ENCODE measurements at regions not wholly inside any gene's neighbourhood (a gene's known extent, or its start where the extent isn't known, plus 50 kb on each side); places are given as distances from the start of the nearest gene placed in this dataset.
"Not testable (repeated sequence)": the region's sequence is repeated elsewhere in the genome, so short reads cannot be mapped to it uniquely, and the experiment has no call there.

DNA sequence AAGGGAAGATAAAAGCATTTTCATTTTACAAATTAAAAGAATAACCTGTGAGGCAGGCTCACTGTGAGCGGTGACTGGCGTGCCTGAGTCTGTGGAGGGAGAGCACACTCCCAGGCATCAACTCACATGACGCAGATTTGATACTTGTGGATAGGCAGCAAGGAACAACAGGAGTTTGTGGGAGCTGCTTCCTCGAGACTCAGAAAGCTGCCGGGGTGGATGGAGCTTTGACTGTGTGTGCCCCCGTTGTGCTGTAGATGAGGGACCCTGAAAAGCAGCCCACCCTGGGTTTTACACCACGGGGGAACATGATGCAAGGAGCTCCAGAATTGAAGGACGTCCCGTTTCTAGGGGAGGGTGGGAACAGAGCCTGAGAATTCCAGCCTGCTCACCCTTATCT, 764.3 kb upstream of the TPTE start:
- TF ChIP-seq, protein P1, sequence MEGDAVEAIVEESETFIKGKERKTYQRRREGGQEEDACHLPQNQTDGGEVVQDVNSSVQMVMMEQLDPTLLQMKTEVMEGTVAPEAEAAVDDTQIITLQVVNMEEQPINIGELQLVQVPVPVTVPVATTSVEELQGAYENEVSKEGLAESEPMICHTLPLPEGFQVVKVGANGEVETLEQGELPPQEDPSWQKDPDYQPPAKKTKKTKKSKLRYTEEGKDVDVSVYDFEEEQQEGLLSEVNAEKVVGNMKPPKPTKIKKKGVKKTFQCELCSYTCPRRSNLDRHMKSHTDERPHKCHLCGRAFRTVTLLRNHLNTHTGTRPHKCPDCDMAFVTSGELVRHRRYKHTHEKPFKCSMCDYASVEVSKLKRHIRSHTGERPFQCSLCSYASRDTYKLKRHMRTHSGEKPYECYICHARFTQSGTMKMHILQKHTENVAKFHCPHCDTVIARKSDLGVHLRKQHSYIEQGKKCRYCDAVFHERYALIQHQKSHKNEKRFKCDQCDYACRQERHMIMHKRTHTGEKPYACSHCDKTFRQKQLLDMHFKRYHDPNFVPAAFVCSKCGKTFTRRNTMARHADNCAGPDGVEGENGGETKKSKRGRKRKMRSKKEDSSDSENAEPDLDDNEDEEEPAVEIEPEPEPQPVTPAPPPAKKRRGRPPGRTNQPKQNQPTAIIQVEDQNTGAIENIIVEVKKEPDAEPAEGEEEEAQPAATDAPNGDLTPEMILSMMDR (IDR thresholded peaks at IDR 0.05; ENCODE audit: insufficient read depth, low read length, poor library complexity, severe bottlenecking), result not testable (repeated sequence)
- TF ChIP-seq EZH2phosphoT487 (conservative IDR thresholded peaks at IDR 0.05; ENCODE audit: low read length), result not testable (repeated sequence)
